DMS 273 treated with DMSO at 0.1 percent for 48 hours (cell line): ENCODE measurements at regions not wholly inside any gene's neighbourhood (a gene's known extent, or its start where the extent isn't known, plus 50 kb on each side); places are given as distances from the start of the nearest gene placed in this dataset.
A peak's percentile ranks its signal among the peaks of the same experiment; 100 is the strongest.

Experiments used
- DNase-seq: peaks from one replicate; lab custom pipeline; 2025; lab: John Stamatoyannopoulos, UW

DNA sequence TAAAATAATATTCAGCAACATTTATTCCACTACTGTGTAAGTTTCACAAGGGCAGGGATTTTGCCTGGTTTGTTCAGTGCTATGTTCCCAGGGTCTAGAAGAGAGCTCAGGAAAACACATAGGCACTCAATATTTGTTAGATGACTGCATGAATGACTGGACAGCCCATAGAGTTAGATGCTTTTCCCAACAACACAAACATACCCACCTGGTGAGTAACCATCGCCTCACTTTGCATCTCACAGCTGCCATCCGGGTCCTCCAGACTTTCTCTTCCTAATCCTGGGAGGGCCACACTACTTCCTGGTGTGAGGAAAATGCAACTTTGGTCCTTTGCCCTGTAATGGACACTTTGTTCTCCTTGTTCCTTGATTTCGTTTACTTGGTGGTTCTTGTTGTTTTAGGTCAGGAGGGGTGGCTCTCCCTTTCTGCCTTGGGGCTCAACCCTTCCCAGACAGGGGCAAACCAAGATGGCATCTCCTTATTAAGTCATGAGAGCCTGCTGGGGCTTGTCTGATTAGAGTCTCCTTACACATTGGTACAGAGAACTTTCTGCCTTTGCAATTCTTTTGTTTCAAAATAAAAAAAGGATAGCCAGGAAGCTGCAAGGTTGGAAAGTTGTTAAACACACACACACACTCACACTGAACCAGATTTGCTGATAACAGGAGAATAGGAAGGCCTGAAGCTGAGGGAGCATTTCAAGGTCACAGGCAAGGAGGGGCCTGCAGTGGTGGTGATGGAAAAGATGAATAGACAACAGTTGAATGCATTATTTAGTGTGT, 190.6 kb downstream of the MID1IP1 start:
- no peak for DNase-seq

DNA sequence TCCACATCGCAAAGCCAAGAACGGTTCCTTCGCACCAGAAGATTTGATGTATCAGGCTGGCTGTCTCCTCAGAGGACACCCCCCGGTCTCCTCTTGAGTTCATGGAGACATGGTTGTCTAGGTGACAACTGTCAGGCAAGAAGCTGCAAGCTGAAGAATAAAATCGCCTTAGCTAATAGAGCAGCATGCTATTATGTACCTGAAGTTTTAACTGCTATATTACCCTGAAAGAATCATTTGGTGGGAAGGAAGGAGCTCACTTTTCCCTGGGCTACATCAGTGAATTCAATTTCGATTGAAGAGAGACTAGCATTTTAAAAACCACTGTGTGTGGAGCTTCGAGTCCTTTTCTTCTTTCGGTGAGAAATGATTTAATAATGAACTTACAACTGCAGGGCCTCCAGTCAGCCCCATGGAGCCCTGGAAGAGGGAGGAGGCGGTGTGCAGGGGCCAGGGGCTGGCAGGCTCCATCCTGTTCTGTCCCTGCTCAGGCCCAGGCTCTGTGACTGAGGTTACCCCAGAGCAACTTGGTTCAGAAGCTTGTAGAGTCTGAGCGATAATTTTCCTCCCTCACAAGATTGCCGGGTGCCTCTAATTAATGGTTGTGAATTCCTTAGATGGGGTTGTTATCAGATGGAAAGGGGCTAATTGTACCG, 191.3 kb downstream of the MID1IP1 start:
- no peak for DNase-seq

DNA sequence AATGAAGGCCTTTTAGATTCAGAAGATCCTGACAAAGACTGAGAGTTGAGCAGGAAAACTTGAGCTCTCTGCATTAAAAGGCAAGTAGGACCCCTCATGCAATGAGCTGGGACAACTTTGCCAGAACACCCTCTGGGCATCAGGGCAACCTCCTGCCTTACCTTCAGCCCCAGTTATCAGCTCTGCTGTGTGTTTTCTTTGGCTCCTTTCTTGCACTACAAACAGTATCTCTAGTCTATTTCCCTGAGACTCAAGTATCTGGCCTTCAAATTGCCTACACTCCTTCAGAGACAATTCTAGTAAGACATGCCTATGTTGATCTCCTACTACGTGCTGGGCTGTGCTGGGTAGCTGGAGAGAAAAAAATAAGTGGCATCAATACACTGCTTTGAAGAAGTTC, 192.2 kb downstream of the MID1IP1 start:
- DNase-seq: no peak

DNA sequence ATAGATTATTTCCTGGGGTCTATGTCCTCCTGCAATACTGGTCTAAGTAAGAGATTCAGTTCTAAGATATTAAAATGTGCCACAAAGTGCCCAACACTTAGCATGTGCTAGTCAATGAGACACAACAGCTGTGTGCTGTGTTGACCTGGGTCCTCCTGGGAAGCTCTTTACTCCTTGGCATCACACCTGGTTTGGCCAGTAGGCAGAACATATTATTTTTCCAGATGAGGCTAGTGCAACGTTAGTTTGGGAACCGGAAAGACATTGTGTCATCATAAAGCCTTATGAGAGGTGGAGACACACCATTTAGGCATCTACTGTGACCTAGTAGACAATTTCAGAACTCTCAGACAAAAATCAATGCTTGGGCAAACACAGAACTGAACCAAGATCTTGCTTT, 197.8 kb downstream of the MID1IP1 start:
- no peak for DNase-seq

DNA sequence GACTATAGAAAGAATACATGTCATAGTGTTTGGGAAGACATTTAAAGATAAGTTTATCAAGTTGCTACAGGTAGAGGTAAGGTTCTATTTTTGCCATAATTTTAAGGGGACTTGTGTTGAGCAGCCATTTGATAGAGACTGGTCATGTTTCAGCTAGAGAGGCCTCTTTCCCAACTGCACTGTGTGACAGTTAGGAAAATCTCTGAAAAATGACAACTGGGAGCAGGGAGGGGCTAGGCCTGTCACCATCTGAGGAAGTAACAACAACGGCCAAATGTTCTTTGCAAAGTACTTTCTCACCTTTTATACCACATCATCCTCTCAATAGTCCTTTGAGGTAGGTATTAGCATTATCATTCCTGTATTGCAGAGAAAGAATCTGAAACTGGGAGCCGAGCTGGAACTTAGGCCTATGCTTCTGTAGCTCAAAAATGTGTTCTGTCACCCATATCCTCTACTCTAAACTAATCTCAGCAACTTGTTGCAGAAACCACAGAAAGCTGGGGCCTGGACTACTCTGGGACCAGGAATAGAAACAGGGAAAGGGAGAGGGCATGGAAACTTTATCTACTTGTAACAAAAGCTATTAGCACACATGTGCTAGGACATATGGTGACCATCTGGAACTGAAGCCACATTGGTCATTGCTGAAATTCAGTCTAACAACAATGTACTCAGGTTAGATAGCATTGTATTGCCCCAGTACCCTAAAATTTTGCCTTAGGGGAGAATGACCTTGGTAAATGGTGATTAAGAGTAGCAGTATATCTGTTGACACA, 198.9 kb downstream of the MID1IP1 start:
- DNase-seq: peak; percentile 65

DNA sequence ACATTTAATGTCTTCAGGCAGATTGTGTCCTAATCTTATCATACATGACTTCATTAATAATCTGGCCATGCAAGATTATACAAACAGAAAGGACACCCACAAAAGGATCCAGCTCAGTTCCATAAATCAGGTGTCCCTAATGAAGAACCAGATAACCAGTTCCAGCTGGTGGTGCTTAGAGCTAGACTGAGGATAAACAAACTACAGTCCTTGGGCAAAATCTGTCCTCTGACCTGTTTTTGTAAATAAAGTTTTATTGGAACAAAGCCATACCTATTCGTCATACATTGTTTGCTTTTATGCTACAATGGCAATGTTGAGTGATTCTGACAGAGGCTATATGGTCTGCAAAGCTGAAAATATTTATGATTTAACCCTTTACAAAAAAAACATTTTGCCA, 199.5 kb downstream of the MID1IP1 start:
- no peak for DNase-seq

DNA sequence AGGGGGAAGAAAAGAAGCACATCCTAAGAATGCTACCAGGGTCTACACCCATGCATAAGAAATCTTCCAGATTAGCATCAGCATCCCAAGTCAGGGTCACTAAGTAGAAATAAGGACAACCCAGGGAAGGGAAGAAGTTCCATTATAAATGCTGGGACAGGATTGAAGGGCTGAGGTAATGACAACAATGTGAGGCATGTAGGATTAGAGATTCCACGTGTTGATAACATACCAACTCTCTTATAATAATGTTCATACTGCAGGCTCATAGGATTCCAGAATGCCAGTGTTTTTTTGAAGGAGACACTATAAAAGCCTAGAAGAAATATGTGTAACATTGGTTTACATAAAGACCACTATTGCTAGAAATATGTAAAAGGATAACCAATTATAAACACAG, 201.2 kb downstream of the MID1IP1 start:
- DNase-seq: no peak

DNA sequence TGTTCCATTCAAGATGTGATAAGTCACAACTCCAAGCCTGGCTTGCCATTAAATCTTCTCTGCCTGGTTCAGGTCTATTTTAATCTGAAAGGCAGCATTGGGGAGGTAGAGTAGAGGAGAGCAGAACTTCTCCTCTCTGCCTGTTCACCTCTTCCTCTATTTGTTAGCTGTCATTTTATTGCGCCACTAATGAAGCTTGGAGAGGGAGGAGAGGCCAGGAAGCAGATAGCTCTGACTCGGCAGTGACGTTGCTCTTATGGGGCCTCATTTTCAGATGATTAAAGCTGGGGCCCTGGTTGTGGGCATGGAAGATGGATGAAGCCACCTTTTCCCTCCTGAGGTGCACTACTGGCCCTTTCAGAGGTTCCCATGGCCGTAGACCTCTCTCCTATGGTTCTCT, 207.3 kb downstream of the MID1IP1 start:
- no peak for DNase-seq

DNA sequence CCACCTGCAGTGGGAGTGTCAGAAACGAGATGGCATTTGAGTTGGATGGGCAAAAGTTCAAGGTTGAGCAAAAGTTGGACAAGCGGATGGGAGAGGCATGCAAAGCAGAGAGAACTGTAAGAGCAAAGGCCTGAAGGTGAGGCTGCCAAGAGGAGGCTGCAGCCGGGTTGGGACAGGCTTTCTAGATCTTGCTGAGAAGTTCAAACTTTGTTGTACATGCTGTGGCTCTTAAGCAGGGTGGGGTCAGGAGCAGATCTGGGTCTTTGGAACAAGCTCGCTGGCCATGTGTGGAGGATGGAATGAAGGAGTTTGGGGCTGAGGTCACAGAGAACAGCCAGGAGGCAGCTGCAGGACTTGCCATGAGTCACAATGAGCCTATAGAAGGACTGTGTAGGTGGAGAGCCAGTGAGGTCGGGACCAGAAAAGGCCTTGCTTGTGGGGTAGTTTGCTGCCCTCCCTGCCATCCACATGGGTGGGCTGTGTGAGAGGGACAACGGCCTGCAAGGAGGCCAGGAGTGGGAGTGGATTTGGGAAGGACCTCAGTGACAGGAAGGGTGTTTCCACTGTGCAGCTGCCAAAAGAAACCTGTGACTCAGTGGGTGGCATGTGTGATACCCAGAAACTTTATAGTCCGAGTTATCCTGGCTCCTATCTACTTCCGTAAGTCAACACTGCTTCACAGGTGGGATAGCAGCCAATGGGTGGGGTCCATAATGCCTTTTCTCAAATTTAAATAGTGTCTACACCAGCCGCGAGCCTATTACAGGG, 210.4 kb downstream of the MID1IP1 start:
- DNase-seq: no peak

DNA sequence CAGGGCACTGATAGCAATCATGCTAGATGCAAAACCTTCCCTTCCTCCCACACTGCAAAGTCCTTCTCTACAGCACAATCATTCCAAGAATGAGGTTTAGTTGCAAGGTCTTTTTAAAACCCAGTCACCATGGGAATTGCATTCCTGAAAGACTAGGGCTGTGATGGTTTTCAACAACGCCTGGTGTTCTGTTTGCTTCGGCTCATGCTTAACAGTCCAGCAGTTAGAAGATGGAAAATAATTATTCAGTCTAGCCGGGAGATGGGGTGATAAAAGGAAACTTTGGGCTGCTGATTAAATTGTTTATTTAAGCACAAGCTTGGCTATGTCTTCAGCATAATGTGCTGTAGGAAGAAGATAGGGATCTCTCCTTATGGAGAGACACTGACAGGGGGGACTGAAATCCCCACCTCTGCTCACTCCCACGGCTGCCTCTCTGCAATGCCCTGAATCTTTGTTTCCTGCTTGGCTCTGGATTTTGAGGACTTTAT, 211.4 kb downstream of the MID1IP1 start:
- DNase-seq: no peak

DNA sequence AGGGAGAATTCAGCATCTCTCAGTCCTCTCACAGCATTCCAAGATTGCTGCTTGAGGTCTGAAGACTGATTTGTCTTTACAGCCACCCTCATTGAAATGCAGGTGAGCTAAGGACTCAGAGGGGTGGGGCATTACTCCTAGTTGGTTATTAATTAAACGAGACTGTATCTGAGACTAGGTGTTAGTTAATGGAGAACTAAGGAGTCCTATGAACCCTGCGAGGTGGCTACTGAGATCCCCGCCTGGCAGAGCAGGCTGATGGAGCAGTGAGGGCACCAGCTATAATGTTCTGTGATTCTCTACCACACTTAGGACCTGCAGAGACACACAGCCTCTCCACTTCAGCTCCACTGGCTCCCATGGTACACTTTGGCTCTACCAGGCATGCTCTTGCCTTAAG, 215.3 kb downstream of the MID1IP1 start:
- no peak for DNase-seq

DNA sequence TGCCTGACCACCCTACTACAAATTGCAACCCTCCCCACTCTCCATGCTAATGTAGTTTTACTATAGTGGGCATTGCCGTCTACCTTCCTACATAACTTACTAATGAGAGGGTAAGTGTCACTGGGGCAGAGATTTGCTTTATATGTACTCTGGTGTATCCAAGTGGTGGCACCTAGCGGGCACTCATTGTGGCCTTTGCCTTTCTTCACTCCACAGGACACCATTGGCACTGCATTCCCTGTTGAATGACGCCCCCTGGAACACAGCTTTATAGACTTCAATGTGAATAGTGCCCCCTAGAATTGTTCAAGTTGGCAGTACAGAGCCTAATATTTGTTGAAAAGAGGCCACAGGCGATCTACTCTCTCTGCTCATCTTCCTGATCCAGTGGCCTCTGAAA, 215.8 kb downstream of the MID1IP1 start:
- DNase-seq: no peak

DNA sequence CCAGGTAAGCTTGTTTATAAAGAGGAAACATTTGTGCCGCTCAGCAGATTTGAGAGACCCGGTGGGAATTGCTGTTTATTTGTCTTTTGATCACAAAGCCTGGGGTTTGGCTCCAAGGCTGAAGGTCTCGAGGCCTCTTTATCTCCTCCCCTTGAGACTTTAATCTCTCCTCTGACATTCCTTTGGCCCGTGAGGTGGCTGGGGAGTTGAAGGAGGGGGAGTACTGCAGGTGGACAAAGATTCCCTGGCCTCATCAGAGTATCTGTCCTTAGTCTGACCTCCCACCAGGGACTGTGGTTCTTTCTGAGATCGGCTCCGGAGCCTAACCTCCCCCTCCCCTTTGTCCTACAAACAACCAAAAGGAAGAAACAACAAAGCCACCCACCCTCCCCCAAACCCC, 216.5 kb downstream of the MID1IP1 start:
- DNase-seq: no peak

DNA sequence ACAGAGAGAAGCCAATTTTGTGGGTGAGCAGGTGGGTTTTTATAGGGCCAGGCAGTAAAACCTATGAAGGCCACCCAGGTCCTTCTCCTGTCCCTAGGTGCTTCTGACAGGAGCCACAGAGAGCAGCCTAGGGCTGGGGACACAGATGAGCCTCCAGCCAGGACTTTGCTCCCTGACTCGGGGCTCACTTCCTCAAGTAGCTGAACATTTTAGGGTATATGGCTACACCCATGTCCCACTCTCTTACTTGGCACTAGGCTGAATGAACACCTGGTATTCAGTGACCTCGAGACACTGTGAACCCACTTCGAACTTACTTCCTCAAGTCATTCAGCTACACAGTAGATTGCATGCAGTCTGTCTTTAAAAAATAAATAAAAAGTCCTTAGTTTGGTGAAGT, 217.3 kb downstream of the MID1IP1 start:
- DNase-seq: no peak

DNA sequence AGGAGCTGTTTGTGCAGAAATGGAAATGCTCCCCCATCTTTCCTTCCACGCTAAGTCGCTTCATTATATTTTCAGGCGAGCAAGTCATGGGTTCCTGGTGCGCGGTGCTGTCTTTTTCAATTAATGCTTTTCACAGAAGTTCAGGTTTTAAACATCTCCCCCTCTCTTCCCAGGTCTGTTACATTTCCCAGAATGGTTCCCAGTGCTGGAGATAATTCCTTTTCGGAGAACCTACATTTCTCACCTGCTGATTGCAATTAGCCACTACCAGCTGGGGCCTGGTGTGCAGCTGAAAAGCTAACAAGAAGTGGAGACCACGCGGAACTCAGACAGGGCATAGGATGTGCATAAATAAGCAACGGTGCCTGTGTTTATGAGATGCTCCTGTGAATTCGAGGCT, 217.8 kb downstream of the MID1IP1 start:
- DNase-seq: no peak

DNA sequence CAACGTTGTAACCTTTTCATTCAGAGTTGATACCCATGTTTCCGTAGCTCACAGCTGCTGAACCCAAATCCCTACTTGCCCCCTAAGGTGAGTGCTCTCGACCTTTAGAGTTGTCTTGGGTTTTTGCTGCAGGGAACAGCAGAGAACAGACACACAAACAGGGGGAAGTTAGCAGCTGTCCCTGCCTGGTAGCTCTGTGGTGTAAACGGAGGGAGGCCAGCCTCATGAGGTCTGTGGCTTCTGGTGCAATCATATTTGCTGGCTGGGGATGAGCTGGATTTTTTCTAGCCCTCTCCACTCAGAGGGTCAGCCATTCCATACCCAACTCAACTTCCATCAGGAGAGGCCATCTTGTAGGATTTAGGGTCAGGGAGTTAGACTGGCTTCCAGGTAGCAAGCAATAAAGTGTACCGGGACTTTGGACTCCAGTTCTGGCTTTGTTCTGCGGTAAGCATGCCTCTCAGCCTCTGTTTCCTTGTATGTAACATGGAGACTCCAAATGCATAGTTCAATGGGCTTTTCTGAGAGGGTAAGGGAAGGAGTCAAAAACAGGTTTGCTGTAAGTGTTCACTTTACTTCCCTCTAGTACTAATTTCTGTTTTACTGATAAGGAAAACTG, 218.9 kb downstream of the MID1IP1 start:
- DNase-seq: no peak

DNA sequence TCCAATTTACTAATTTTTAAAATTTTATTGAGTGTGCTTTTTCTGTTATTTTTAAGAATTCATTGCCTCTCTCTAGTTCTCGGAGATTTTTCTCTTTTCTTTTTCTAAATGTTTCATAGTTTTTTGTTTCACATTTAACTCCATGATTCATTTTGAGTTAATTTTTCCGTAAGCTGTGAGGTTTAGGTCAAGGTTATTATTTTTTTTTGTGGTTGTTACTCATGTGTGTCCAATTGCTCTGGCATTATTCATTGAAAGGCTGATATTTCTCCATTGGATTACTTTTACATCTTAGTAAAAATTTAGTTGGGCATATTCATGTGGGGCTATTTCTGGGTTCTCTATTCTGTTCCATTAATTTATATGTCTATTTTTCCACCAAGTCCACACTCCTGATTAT, 220.8 kb downstream of the MID1IP1 start:
- no peak for DNase-seq

DNA sequence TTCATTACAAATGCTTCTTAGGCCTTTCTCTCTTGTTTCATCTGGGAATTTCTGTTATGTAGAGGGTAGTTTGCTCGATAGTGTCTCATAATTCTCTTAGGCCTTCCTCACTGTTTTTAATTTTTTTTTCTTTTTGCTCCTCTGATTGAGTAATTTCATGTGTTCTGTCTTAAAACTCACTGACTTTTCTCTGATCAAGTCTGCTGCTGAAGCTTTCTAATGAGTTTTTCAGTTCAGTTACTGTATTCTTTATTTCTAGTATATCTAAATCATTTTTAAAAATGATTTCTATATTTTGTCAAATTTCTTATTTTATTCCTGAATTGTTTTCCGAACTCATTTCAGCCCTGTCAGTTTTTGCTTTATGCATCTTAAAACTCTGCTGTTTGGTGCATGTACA, 228.0 kb downstream of the MID1IP1 start:
- no peak for DNase-seq

DNA sequence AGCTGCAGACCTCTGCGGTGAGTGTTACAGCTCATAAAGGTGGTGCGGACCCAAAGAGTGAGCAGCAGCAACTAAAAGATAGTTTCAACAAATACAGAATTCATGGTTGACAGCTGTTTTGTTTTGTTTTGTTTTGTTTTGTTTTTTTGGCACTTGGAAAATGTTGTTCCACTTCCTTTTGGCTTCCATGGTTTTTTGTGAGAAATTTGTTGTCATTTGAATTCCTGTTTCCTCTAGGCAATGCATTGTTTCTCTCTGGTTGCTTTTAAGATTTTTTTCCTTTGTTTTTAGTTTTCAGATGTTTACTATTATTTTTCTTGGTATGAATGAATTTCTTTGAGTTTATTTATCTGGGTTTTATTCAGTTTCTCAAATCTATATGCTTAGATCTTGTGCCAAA, 229.4 kb downstream of the MID1IP1 start:
- DNase-seq: no peak

DNA sequence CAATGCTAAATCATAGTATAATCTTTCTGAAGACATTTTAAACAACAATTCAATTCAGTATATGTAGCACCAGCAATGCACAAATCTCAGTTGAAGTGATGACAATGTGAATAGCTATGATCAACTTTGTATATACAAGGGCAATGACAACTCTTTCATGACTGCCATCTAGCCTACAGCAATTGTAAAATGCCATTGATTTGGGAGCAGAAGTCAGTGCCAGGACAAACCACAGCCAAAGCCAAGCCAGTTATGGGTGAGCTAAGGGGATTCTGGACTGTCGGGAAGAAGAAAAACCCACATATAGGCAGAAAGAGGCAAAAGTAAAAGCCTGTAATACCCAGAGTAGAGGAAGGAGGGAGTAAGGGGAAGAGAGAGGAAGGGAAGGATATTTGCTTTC, 238.6 kb downstream of the MID1IP1 start:
- DNase-seq: no peak

DNA sequence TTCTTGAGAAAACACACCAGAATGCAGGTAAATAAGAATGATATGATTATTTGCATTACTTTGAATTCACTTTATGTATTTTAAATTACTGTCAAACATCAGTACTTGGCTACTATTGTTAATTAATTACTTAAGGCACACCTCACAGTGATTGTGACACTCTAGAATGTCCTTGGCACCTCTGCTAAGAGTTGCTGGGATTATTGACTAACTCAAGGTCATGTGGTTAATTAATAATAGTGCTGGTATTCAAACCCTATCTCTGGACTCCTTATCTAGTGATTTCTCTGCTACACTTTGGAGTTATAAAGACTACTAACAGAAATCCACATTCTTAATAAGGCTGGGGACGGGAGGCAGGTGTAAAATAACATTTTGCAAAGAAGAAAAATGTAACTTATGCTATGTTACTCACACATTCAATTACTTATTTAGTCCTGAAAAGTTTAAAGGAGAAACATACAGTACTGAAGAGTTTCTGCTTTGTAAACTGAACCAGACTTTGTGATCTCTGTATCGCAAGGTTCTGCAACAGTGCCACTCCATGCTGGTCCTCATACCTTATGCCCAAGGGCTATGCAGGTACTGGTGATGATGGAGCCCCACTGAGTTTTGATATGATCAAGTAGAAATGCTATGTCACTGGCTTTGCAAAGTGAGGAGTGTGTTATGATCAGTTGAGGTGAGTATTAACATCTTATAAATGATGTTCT, 242.7 kb downstream of the MID1IP1 start:
- DNase-seq: no peak
